Uterus (tissue), 2 donors: ENCODE measurements at regions not wholly inside any gene's neighbourhood (a gene's known extent, or its start where the extent isn't known, plus 50 kb on each side); places are given as distances from the start of the nearest gene placed in this dataset.

Experiments
- POLR2A ChIP-seq, 2 donors: fragments of 450-650 bp; IDR thresholded peaks; one replicate each; pipeline ENCODE4 v1.6.1; 2016; ENCODE audit warnings: antibody characterized with exemption in 2 of 2, mild to moderate bottlenecking in 1 of 2, moderate library complexity in 1 of 2
- TF ChIP-seq, protein P1 (sequence below), 4 experiments: fragments of 200-600 bp in 2 of 4; fragments of 450-650 bp in 2 of 4; sonication (generic) in 2 of 4; IDR thresholded peaks; one replicate each; pipeline ENCODE4 v1.5.1; 2016 to 2019; ENCODE audit warnings: antibody characterized with exemption in 4 of 4, mild to moderate bottlenecking in 2 of 4, moderate library complexity in 1 of 4

DNA sequence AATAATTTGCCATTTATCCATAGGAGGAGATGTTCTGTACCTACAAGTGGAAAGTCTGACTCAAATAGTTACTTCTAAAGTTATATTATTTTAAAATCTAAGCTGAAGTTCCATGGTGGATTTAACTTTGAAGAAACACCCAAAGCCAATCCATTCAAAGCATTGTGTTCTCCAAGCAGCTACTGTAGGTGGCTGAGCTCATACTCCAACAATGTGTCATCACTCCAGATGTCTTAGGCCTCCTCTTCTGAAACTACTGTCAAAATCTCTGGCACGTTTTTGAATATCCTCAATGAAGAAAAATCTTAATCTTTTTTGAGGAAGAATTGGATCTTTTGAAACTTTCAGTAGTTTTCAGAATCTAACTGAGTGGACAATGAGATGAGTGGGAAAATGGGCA, 169.1 kb downstream of the PTEN start:
- TF ChIP-seq, protein P1, sequence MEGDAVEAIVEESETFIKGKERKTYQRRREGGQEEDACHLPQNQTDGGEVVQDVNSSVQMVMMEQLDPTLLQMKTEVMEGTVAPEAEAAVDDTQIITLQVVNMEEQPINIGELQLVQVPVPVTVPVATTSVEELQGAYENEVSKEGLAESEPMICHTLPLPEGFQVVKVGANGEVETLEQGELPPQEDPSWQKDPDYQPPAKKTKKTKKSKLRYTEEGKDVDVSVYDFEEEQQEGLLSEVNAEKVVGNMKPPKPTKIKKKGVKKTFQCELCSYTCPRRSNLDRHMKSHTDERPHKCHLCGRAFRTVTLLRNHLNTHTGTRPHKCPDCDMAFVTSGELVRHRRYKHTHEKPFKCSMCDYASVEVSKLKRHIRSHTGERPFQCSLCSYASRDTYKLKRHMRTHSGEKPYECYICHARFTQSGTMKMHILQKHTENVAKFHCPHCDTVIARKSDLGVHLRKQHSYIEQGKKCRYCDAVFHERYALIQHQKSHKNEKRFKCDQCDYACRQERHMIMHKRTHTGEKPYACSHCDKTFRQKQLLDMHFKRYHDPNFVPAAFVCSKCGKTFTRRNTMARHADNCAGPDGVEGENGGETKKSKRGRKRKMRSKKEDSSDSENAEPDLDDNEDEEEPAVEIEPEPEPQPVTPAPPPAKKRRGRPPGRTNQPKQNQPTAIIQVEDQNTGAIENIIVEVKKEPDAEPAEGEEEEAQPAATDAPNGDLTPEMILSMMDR (IDR thresholded peaks at IDR 0.05) = no peak
- no peak for TF ChIP-seq POLR2A (IDR thresholded peaks at IDR 0.05)
